Stimulated activated CD4-positive, alpha-beta T cell treated with anti-CD3 and anti-CD28 coated beads, Interleukin-4, amount 100 ng/mL, for 1 hour (primary cell): ENCODE measurements at regions not wholly inside any gene's neighbourhood (a gene's known extent, or its start where the extent isn't known, plus 50 kb on each side); places are given as distances from the start of the nearest gene placed in this dataset.
"Not testable (repeated sequence)": the region's sequence is repeated elsewhere in the genome, so short reads cannot be mapped to it uniquely, and the experiment has no call there.

Experiments
- DNase-seq: peaks from one replicate; pipeline ENCODE4 v3.0.0-alpha.2; 2020

GRCh38 chr4:129738175-129738574 is 642.2 kb downstream of the C4orf33 start:
- DNase-seq: no peak

GRCh38 chr4:129747756-129748155 is 651.8 kb downstream of the C4orf33 start:
- no peak for DNase-seq

- no peak for DNase-seq
Observed at GRCh38 chr4:129748991-129749390, 653.0 kb downstream of the C4orf33 start.

- DNase-seq: no peak
Observed at GRCh38 chr4:129751646-129752045, 655.7 kb downstream of the C4orf33 start.

- DNase-seq: no peak
Observed at GRCh38 chr4:129783596-129783995, 687.6 kb downstream of the C4orf33 start.

- no peak for DNase-seq
Observed at GRCh38 chr4:129788486-129788885, 692.5 kb downstream of the C4orf33 start.

- no peak for DNase-seq
Observed at GRCh38 chr4:129804461-129804981, 708.6 kb downstream of the C4orf33 start.

- DNase-seq: no peak
Observed at GRCh38 chr4:129806986-129807385, 711.0 kb downstream of the C4orf33 start.

GRCh38 chr4:129808242-129808641 is 712.3 kb downstream of the C4orf33 start:
- no peak for DNase-seq

GRCh38 chr4:129821073-129821472 is 725.1 kb downstream of the C4orf33 start:
- no peak for DNase-seq

- DNase-seq: no peak
Observed at GRCh38 chr4:129821963-129822362, 726.0 kb downstream of the C4orf33 start.

- DNase-seq: no peak
Observed at GRCh38 chr4:129822701-129823100, 726.7 kb downstream of the C4orf33 start.

GRCh38 chr4:129823105-129823504 is 727.2 kb downstream of the C4orf33 start:
- no peak for DNase-seq

GRCh38 chr4:129829373-129829772 is 733.4 kb downstream of the C4orf33 start:
- DNase-seq: no peak

GRCh38 chr4:129839687-129840086 is 743.7 kb downstream of the C4orf33 start:
- DNase-seq: no peak

GRCh38 chr4:129842096-129842495 is 746.1 kb downstream of the C4orf33 start:
- no peak for DNase-seq

- DNase-seq: no peak
Observed at GRCh38 chr4:129852434-129852833, 756.5 kb downstream of the C4orf33 start.

GRCh38 chr4:129853685-129854467 is 757.9 kb downstream of the C4orf33 start:
- not testable (repeated sequence) for DNase-seq

- no peak for DNase-seq
Observed at GRCh38 chr4:129862461-129862860, 766.5 kb downstream of the C4orf33 start.

GRCh38 chr4:129863206-129863605 is 767.3 kb downstream of the C4orf33 start:
- no peak for DNase-seq

GRCh38 chr4:129883996-129884395 is 788.0 kb downstream of the C4orf33 start:
- DNase-seq: no peak

- no peak for DNase-seq
Observed at GRCh38 chr4:129897111-129897510, 801.2 kb downstream of the C4orf33 start.

- DNase-seq: no peak
Observed at GRCh38 chr4:129899849-129900248, 803.9 kb downstream of the C4orf33 start.

- DNase-seq: no peak
Observed at GRCh38 chr4:129900430-129900953, 804.5 kb downstream of the C4orf33 start.

GRCh38 chr4:129901205-129901604 is 805.3 kb downstream of the C4orf33 start:
- DNase-seq: no peak
